ENCODE measurements at regions not wholly inside any gene's neighbourhood (a gene's known extent, or its start where the extent isn't known, plus 50 kb on each side); places are given as distances from the start of the nearest gene placed in this dataset.
A peak's percentile ranks its signal among the peaks of the same experiment; 100 is the strongest.

GRCh38 chr1:21368515-21369289 is 71.2 kb upstream of the NBPF3 start (continued):
- TF ChIP-seq GMEB1 (CRISPR knock-in tag; IDR thresholded peaks at IDR 0.05) (no peak), ZNF830 (CRISPR knock-in tag; IDR thresholded peaks at IDR 0.05) (no peak), CEBPG (CRISPR knock-in tag; IDR thresholded peaks at IDR 0.05) (no peak), CEBPG (tag; conservative IDR thresholded peaks at IDR 0.05 in 1 of 2, IDR thresholded peaks at IDR 0.05 in 1 of 2) (no peak), TFAP4 (CRISPR knock-in tag; IDR thresholded peaks at IDR 0.05; ENCODE audit: borderline replicate concordance) (peak; percentile 67; the same call in 1 of the 2 replicates), MGA (IDR thresholded peaks at IDR 0.05) (no peak), POU5F1 (IDR thresholded peaks at IDR 0.05; ENCODE audit: borderline replicate concordance, low read depth, low read length, partially characterized antibody) (no peak), FOXK2 (conservative IDR thresholded peaks at IDR 0.05 in 1 of 2, IDR thresholded peaks at IDR 0.05 in 1 of 2; ENCODE audit: low read depth in 2 of 2) (no peak), CREB5 (CRISPR knock-in tag; IDR thresholded peaks at IDR 0.05) (no peak), ZNF551 (CRISPR knock-in tag; IDR thresholded peaks at IDR 0.05) (no peak), RAD51 (IDR thresholded peaks at IDR 0.05; ENCODE audit: borderline replicate concordance, low read depth) (no peak)

Measured in K562 (cell line).